DMS 273 (cell line): ENCODE measurements at regions not wholly inside any gene's neighbourhood (a gene's known extent, or its start where the extent isn't known, plus 50 kb on each side); places are given as distances from the start of the nearest gene placed in this dataset.
"Not testable (repeated sequence)": the region's sequence is repeated elsewhere in the genome, so short reads cannot be mapped to it uniquely, and the experiment has no call there.

Experiments
- DNase-seq: peaks from one replicate; lab custom pipeline; 2025; ENCODE audit not compliant: unreplicated experiment; lab: John Stamatoyannopoulos, UW

- DNase-seq, result not testable (repeated sequence)
These were observed 132.7 kb downstream of the SNX10 start for GRCh38 chr7:26424319-26424718.

GRCh38 chr7:26425655-26426054 lies 134.0 kb downstream of the SNX10 start:
- no peak for DNase-seq

DNA sequence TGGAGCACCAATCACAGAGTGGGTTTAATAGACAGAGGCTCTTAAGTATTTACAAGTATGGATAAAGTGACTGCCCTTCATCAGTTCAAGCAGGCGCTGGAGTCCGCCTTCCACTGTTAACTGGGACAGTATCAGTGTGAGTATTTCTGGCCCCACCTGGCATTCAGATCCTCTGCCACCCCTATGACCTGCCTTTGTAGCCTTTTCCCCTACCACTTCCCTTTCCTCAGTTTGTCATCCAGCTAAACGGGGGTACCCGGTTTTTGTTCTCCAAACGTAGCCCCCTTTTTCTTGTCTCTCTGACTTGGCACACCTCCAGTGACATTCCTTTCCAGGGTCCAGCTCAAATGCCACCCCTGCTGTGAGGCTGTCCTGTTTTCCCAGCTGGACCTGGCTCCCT lies 134.4 kb downstream of the SNX10 start:
- no peak for DNase-seq

GRCh38 chr7:26428571-26428970 lies 136.9 kb downstream of the SNX10 start:
- no peak for DNase-seq

DNA sequence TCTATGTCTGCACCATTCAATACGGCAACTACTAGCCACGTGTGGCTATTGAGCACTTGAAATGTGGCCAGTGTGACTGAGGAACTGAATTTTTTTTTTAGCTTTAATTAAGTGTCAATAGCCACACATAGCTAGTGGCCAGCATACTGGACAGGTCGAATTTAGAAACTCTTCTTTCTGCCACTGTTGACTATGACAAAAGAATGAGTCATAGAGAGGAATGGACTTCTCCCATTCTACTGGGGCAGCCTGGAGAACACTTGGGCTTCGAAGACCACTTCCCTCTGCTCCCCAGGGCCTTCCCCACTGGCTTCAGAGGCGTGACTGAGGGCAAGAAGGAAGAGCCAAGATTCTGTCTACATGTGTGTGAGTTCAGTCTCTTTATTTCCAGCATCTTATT lies 137.5 kb downstream of the SNX10 start:
- no peak for DNase-seq

- no peak for DNase-seq
These were observed 143.3 kb downstream of the SNX10 start for GRCh38 chr7:26434974-26435373.

DNA sequence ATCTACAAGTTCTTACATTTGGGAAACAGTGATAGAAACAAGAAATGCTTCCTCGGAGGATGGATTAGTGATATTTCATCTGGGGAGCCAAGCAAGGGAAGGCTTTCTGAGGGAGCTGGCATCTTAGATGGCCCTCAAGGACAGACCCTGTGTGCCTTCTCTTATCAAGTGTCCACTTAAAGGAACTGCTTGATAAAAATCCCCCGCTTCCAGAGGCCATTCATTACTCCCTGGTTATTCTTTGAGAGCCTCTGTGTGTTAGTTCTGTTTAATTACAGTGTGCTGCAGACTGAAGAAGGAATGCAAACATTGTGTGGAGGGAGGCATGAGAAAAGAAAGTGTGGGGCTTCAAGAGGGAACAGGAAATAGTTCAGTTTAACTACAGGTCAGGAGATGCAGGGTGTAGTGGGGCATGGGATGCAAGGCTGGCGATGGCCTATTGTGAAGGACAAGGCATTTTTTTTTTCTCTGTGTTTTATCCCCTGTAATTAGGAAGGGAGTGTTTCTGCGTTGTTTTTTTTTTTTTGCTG lies 145.4 kb downstream of the SNX10 start:
- DNase-seq, result no peak

- no peak for DNase-seq
These were observed 146.4 kb downstream of the SNX10 start for GRCh38 chr7:26438078-26438477.

DNA sequence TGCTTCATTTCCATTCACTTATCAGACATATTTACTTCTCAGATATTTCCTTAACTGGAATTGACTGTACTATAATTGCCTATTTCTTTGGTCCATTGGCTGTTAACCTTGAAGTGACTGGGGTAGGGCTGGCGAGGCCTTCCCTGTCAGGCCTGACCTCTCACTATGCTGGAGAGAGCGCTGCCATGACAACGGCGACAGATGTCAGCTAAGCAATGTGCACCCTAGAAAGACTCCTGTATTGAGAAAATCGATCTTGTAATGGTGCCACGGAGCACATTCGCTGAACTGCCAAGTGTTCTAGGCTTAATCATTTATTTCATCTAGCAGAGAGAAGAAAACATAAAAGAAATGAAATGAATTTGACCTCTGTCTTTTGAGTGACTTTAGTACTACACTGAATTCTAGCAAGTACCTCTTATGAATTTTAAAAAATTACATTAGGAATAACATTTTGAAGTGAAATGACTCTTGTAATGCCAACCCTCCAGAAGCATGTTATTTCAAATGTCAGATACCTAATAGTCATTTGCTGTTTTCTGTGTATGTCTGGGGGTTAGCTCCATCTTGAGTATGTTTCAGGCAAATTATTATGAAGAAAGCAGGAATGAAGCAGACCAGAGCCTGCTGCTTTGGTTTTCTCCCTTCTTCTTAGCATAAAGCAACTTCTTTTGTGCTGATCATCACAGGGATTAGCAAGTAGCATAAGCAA lies 148.0 kb downstream of the SNX10 start:
- DNase-seq, result peak; percentile 47

DNA sequence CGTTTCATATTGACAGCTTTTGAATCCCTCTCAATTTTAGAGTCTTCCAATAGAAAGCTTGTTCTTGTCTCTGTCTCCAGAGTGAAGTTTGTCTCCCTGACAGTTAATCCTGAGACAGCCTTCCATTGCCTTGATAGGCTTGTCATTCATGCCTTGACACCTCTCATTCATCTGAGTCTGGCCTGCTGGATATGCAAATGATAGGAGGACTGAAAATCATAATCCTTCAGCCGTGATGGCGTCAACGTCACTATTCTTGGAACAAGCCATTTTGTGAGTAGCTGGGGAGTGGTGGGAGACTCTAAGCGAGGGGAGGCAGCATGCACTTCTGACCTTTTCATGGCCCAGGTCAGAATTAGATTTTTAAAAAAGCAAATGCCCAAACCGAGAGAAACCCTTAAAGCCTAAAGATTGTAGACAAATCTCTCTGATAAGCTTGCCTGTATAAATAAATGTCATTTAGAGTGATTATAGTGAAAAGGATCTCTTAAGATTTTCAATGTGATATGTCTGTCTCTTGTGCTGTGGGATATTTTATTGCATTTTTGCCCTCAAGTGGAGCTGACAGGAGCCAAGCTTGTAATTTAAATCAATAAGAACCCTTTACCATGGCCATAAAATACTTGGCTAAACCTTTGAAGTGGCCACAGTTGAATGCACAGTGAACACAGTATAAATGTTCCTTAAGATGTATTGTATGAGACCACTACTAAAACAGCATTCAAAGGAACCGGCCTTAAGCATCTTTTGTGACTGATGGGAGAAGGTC lies 148.8 kb downstream of the SNX10 start:
- no peak for DNase-seq

DNA sequence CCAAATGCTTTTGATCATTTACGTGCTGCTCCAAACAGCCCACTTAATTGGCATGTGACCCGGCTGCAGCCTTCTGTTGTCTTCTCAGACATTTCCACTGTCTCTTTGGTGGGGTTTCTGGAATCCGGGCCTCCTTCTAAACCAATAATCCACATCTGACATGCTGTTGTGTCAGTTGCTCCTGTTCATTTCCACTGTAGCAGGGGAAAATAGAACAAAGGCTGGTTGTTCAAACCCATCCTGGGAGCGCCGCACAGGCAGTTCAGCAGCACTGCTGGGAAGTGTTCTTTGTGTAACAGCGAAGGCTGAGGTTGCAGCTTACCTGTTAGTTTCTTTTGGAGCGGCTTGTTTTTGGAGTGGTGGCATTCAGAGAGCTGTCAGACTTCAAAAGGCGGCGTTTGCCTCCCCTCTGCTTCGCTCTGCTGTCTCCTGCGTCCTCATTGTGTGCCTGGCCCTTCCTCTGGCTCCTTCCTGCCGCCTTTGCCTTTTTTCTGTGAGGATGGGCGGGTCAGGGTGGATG lies 149.4 kb downstream of the SNX10 start:
- no peak for DNase-seq

DNA sequence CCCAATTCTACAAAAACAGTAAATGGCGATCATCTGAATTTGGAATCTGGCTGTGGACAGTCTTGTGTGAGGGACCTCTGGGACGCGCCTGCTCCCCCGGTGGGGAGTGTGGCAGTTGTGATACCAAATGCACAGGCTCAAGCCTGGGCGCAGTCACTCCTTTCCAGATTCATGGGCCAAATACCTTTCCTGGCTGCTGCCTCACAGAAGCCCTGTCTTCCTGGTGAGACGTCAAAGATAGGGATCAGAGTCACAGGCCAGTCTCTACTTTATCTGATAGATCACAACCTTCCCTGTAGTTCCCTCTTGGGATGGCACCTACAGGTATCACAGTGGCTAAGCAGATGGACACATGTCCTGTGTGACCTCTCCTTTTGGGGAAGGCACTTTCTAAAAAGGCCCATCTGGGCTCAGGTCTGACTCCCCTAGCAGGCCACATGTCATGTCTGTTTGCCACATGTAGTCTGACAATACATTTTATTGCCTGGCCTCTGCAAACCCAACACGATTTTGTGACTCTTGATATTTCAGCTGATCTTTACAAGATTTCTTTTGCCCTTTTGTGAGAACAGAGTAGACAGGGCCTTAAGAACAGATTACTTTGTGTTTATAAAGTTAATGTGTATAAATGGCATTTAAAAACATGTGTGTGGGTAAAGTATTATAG lies 150.1 kb downstream of the SNX10 start:
- no peak for DNase-seq

DNA sequence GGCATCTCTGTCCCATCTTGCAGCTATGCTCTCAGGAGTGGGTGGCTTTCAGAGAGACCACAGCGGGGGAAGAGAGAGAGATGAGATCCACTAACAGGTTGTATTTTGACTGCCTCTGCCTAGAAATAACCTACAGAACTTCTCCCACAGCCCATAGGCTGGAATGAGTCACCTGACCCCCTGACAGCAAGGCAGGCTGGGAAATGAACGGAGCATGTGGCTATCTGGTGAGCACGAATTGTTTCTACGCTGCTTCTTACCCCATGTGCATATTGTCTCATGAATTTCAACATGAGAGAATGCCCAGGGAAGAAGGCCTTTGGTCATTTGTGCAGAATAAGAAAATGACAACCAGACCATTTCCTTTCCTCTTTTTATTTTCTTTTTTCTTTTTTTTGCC lies 151.3 kb downstream of the SNX10 start:
- no peak for DNase-seq

DNA sequence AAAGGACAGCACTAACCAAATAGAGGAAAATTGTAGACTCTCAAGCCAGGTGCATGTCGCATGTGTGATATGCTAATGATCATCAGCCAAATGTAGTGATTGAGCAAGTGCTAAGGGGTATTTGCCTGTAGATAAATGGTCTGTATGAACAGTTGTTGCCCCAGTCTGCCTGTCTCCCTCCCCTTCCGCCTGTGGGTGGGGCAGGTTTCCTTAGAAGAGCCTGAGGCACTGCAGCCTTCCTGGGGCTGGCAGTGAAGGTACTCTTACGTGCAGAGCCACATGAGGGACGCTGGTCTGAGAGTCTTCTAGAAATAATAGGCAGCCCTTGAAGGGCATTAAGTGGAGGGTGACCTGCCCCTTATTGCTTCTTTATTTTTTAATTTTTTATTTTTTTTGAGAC lies 152.1 kb downstream of the SNX10 start:
- peak; percentile 14 for DNase-seq

DNA sequence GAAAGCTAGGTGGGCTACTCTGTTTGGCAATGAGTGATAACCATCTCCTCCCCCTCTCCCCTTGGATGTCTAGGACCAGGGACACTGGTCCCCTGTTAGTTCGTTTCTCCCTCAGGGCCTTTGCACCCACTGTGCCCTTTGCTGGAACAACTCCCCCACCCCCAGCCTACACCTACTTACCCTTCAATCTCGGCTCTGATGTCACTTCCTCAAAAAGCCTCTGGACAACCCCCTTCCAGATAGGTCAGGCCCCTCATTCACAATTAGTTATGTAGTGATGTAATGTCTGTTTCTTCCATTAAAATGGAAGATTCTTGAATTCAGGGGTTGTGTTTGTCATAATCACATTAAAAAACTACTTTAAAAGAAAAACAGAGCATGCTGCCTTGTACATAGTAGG lies 152.9 kb downstream of the SNX10 start:
- no peak for DNase-seq

DNA sequence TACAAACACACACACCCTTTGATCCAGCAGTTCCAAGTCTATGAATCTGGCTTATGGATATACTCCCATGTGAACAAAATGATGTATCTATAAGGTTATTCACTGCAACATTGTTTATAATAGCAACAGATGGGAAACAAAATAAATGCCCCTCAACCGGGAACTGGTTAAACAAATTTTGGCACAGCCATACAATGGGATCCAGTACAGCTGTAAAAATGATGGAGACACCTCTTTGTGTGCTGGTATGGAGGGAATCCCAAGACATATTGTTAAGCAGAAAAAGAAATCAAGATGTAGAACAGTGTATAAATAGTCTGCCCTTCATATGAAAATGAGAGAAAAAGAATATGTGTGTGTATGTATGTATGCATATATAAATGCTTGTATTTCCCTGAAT lies 155.5 kb downstream of the SNX10 start:
- peak; percentile 12 for DNase-seq

GRCh38 chr7:26449175-26450165 lies 157.8 kb downstream of the SNX10 start:
- no peak for DNase-seq

GRCh38 chr7:26451997-26452396 lies 160.3 kb downstream of the SNX10 start:
- DNase-seq, result no peak

DNA sequence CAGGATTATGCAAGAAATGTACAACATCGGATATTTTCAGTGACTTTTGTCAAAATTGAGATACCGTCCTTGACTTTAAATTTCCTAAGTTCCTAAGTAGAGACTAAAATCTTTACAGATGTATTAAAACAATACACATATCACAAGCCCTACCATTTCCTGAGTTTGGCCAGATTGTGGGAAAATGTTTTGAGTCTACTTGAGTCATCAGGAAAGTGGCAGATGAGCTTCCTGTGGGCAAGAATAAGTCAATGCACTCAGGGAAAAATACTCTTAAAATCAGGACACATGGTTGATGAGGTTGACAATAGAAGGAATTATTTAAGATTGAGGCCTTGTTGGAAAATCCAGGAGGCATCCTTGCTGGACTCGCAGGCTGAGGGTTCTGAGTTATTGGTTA lies 162.5 kb downstream of the SNX10 start:
- no peak for DNase-seq

DNA sequence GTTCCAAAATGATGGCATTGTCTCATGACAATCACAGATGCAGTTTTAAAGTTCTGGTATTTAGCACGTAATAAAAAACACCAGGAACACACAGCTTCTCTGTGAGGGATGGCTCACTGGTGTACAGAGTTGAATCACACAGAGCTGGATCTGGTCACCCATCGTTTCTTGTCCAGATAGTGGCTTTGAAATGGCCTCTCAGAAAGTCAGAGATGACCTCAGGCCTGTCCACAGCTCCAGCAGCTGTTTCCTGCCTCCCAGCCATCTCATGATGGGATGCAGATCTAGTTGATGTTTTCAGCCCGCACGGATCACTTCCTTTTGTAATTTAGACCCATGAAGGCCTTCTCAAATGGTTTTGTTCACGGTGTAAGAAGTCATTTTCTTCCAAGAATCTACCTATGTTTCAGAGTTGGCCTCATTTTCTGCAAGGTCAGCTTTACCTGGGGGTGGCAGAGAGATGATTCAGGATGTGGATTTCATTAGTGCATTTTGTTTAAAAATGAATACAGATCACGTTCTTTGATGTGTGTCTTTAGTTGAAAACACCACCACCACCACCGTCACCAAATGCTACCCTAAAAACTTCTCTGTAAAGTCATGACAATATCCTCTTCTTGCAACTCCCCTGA lies 166.2 kb downstream of the SNX10 start:
- no peak for DNase-seq
